ENCODE measurements at regions not wholly inside any gene's neighbourhood (a gene's known extent, or its start where the extent isn't known, plus 50 kb on each side); places are given as distances from the start of the nearest gene placed in this dataset.

- no peak overlapping the region for H3K4me3 ChIP-seq
- H3K9me3 ChIP-seq = peaks cover 0 to 5% of the 10 kb centered on the region in 2 donors
- H3K27me3 ChIP-seq = no peaks in the 10 kb centered on the region
- H3K27ac ChIP-seq = no peak overlapping the region
- intact Hi-C loops (cut with DNase I) = no loop called here
- DNase-seq (ENCODE audit: low spot score in 2 of 2) = no peak
- no peaks in the 10 kb centered on the region for H3K4me1 ChIP-seq
- H3K36me3 ChIP-seq = no peaks in the 10 kb centered on the region
- TF ChIP-seq CTCF (IDR thresholded peaks at IDR 0.05) = no peak
Observed at GRCh38 chr15:87439090-87439489, 817.4 kb downstream of the NTRK3 start.

- H3K4me3 ChIP-seq = no peak overlapping the region
- H3K9me3 ChIP-seq = peaks cover 0 to 5% of the 10 kb centered on the region in 2 donors
- intact Hi-C loops (cut with DNase I) = no loop called here
- H3K27me3 ChIP-seq = no peaks in the 10 kb centered on the region
- no peaks in the 10 kb centered on the region for H3K4me1 ChIP-seq
- TF ChIP-seq CTCF (IDR thresholded peaks at IDR 0.05) = no peak
- no peak overlapping the region for H3K27ac ChIP-seq
- no peak for DNase-seq (ENCODE audit: low spot score in 2 of 2)
- no peaks in the 10 kb centered on the region for H3K36me3 ChIP-seq
Observed at GRCh38 chr15:87433871-87434270, 822.7 kb downstream of the NTRK3 start.

- no peak overlapping the region for H3K27ac ChIP-seq
- TF ChIP-seq CTCF (IDR thresholded peaks at IDR 0.05) = no peak
- no peaks in the 10 kb centered on the region for H3K4me1 ChIP-seq
- no peak for DNase-seq (ENCODE audit: low spot score in 2 of 2)
- no peaks in the 10 kb centered on the region for H3K9me3 ChIP-seq
- H3K4me3 ChIP-seq = no peak overlapping the region
- H3K36me3 ChIP-seq = no peaks in the 10 kb centered on the region
- no peaks in the 10 kb centered on the region for H3K27me3 ChIP-seq
- intact Hi-C loops (cut with DNase I) = no loop called here
Observed at GRCh38 chr15:87429754-87430153, 826.8 kb downstream of the NTRK3 start.

GRCh38 chr15:87420017-87420416, 836.5 kb downstream of the NTRK3 start:
- Histone ChIP-seq H3K4me1 (no peaks in the 10 kb centered on the region), H3K36me3 (no peaks in the 10 kb centered on the region), H3K4me3 (no peak overlapping the region), H3K27ac (no peak overlapping the region), H3K27me3 (no peaks in the 10 kb centered on the region), H3K9me3 (no peaks in the 10 kb centered on the region)
- intact Hi-C loops (cut with DNase I) = no loop called here
- no peak for TF ChIP-seq CTCF (IDR thresholded peaks at IDR 0.05)
- DNase-seq (ENCODE audit: low spot score in 2 of 2) = no peak

- intact Hi-C loops (cut with DNase I) = no loop called here
- no peak overlapping the region for H3K27ac ChIP-seq
- H3K27me3 ChIP-seq = no peaks in the 10 kb centered on the region
- H3K9me3 ChIP-seq = no peaks in the 10 kb centered on the region
- no peaks in the 10 kb centered on the region for H3K4me1 ChIP-seq
- H3K4me3 ChIP-seq = no peak overlapping the region
- no peak for DNase-seq (ENCODE audit: low spot score in 2 of 2)
- TF ChIP-seq CTCF (IDR thresholded peaks at IDR 0.05) = no peak
- H3K36me3 ChIP-seq = no peaks in the 10 kb centered on the region
Observed at GRCh38 chr15:87419344-87419743, 837.2 kb downstream of the NTRK3 start.

GRCh38 chr15:87416591-87417257, 839.8 kb downstream of the NTRK3 start:
- TF ChIP-seq CTCF (IDR thresholded peaks at IDR 0.05) = no peak
- Histone ChIP-seq H3K4me1 (no peaks in the 10 kb centered on the region), H3K36me3 (no peaks in the 10 kb centered on the region), H3K4me3 (no peak overlapping the region), H3K9me3 (no peaks in the 10 kb centered on the region), H3K27ac (no peak overlapping the region), H3K27me3 (no peaks in the 10 kb centered on the region)
- no peak for DNase-seq (ENCODE audit: low spot score in 2 of 2)
- intact Hi-C loops (cut with DNase I) = no loop called here

All from ascending aorta (tissue), 2 donors.